HG03354 (cell line): ENCODE measurements at regions not wholly inside any gene's neighbourhood (a gene's known extent, or its start where the extent isn't known, plus 50 kb on each side); places are given as distances from the start of the nearest gene placed in this dataset.

Experiments used
- ATAC-seq: cut with Tn5 transposase; IDR thresholded peaks from one replicate; pipeline ENCODE4 v1.9.1; 2021; ENCODE audit warnings: mild to moderate bottlenecking; ENCODE audit not compliant: unreplicated experiment, poor library complexity, severe bottlenecking

- no peak for ATAC-seq
Measured at GRCh38 chr16:76204249-76204648, 73.0 kb upstream of the CNTNAP4 start.

GRCh38 chr16:76207270-76207669 is 69.9 kb upstream of the CNTNAP4 start:
- ATAC-seq = no peak

GRCh38 chr16:76210157-76210556 is 67.0 kb upstream of the CNTNAP4 start:
- ATAC-seq = no peak

- no peak for ATAC-seq
Measured at GRCh38 chr16:76213860-76214259, 63.3 kb upstream of the CNTNAP4 start.

- ATAC-seq = no peak
Measured at GRCh38 chr16:76214856-76215255, 62.3 kb upstream of the CNTNAP4 start.

GRCh38 chr16:76222087-76222486 is 55.1 kb upstream of the CNTNAP4 start:
- no peak for ATAC-seq

GRCh38 chr16:76222853-76223252 is 54.3 kb upstream of the CNTNAP4 start:
- no peak for ATAC-seq

- ATAC-seq = no peak
Measured at GRCh38 chr16:76226011-76226410, 51.2 kb upstream of the CNTNAP4 start.

- no peak for ATAC-seq
Measured at GRCh38 chr16:76226481-76226880, 50.7 kb upstream of the CNTNAP4 start.
